OCI-LY3 (cell line): ENCODE measurements at regions not wholly inside any gene's neighbourhood (a gene's known extent, or its start where the extent isn't known, plus 50 kb on each side); places are given as distances from the start of the nearest gene placed in this dataset.

ENCODE experiments used
- H2AFZ ChIP-seq: fragments of 200-600, 300-600 bp; shearing (Covaris generic); 2 replicates; pipeline ENCODE4 v1.6.0; 2014; ENCODE audit warnings: antibody characterized with exemption, low read depth, low read length
- H3K27ac ChIP-seq: fragments of 200-600, 300-600 bp; sonication (generic); 2 replicates; pipeline ENCODE4 v1.5.1; 2014; ENCODE audit warnings: mild to moderate bottlenecking, low read length, moderate library complexity, mixed read lengths
- H3K27me3 ChIP-seq: fragments of 200-600, 300-600 bp; sonication (generic); 2 replicates; pipeline ENCODE4 v1.6.1; 2014; ENCODE audit warnings: low read depth, low read length, mixed read lengths
- H3K36me3 ChIP-seq: fragments of 200-600, 300-600 bp; sonication (generic); replicated peaks from 2 replicates; pipeline ENCODE3; 2014; ENCODE audit warnings: low read depth, low read length, mixed read lengths
- H3K4me1 ChIP-seq: fragments of 300-600, 200-600 bp; sonication (generic); 2 replicates; pipeline ENCODE4 v1.6.1; 2014; ENCODE audit warnings: low read length, mixed read lengths
- H3K4me2 ChIP-seq: fragments of 200-600, 300-600 bp; sonication (generic); 2 replicates; pipeline ENCODE4 v1.6.1; 2014; ENCODE audit warnings: low read length, mixed read lengths
- H3K4me3 ChIP-seq: fragments of 300-600, 200-600 bp; sonication (generic); 2 replicates; pipeline ENCODE4 v1.5.1; 2014; ENCODE audit warnings: antibody characterized with exemption, mild to moderate bottlenecking, low read length, moderate library complexity
- H3K79me2 ChIP-seq: fragments of 300-600, 200-600 bp; shearing (Covaris generic); 2 replicates; pipeline ENCODE4 v1.6.1; 2014; ENCODE audit warnings: mild to moderate bottlenecking, low read length, mixed read lengths
- H3K9ac ChIP-seq: fragments of 300-600, 200-600 bp; shearing (Covaris generic); 2 replicates; pipeline ENCODE4 v1.6.0; 2014; ENCODE audit warnings: mild to moderate bottlenecking, low read length, moderate library complexity
- H3K9me3 ChIP-seq: fragments of 200-600, 300-600 bp; shearing (Covaris generic); 2 replicates; pipeline ENCODE4 v1.6.1; 2014; ENCODE audit warnings: low read length, mixed read lengths; ENCODE audit not compliant: insufficient read depth
- H4K20me1 ChIP-seq: fragments of 200-600, 300-600 bp; sonication (generic); 2 replicates; pipeline ENCODE4 v1.6.1; 2016; ENCODE audit warnings: low read length, mixed read lengths; ENCODE audit not compliant: insufficient read depth
- EZH2phosphoT487 ChIP-seq: fragments of 200-600 bp; shearing (Covaris generic); IDR thresholded peaks from 2 replicates; pipeline ENCODE4 v1.6.1; 2018; ENCODE audit warnings: antibody characterized with exemption, mixed run types, low read depth
- TF ChIP-seq, protein P1 (sequence below): fragments of 200-600, 300-600 bp; sonication (generic); IDR thresholded peaks from 2 replicates; pipeline ENCODE4 v1.5.1; 2014; ENCODE audit warnings: antibody characterized with exemption, low read length, low read depth

- Histone ChIP-seq H3K4me1 (peaks cover 7% of the 10 kb centered on the region), H3K27me3 (no peaks in the 10 kb centered on the region), H3K9me3 (no peaks in the 10 kb centered on the region; the same call in 1 of the 2 replicates), H3K9ac (no peak overlapping the region), H3K27ac (no peak overlapping the region), H3K36me3 (no peaks in the 10 kb centered on the region), H3K4me2 (no peak overlapping the region), H3K4me3 (no peak overlapping the region), H3K79me2 (no peaks in the 10 kb centered on the region), H4K20me1 (no peaks in the 10 kb centered on the region), H2AFZ (no peak overlapping the region)
- TF ChIP-seq EZH2phosphoT487 = no peak
- TF ChIP-seq, protein P1, sequence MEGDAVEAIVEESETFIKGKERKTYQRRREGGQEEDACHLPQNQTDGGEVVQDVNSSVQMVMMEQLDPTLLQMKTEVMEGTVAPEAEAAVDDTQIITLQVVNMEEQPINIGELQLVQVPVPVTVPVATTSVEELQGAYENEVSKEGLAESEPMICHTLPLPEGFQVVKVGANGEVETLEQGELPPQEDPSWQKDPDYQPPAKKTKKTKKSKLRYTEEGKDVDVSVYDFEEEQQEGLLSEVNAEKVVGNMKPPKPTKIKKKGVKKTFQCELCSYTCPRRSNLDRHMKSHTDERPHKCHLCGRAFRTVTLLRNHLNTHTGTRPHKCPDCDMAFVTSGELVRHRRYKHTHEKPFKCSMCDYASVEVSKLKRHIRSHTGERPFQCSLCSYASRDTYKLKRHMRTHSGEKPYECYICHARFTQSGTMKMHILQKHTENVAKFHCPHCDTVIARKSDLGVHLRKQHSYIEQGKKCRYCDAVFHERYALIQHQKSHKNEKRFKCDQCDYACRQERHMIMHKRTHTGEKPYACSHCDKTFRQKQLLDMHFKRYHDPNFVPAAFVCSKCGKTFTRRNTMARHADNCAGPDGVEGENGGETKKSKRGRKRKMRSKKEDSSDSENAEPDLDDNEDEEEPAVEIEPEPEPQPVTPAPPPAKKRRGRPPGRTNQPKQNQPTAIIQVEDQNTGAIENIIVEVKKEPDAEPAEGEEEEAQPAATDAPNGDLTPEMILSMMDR = no peak
Measured at GRCh38 chr13:60976367-60976766, 439.3 kb downstream of the PCDH20 start.

DNA sequence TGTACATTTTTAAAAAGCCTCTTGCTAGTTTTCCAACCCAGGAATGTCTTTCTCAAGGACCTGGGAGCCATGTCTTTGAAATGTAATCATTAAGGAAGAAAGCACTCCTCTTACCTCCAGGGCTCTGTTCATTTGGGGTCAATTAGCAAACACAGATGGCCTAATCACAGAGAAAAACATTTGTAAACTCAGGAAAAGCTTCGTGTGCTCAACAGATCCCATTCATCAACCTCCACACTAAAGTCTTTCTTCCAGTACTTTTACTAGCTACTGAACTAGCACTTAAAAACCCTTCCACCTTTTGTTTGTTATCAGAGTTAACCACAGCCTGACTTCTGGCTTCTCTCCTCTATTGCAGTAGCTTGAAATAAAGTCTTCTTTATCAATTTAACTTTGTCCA is 441.4 kb downstream of the PCDH20 start:
- Histone ChIP-seq H3K4me3 (no peak overlapping the region), H3K27me3 (no peaks in the 10 kb centered on the region), H3K27ac (no peak overlapping the region), H3K9me3 (no peaks in the 10 kb centered on the region), H3K79me2 (no peaks in the 10 kb centered on the region), H2AFZ (no peak overlapping the region), H3K4me1 (no peaks in the 10 kb centered on the region), H4K20me1 (no peaks in the 10 kb centered on the region), H3K9ac (no peak overlapping the region), H3K4me2 (no peak overlapping the region), H3K36me3 (no peaks in the 10 kb centered on the region)
- TF ChIP-seq EZH2phosphoT487 = no peak
- TF ChIP-seq, protein P1 = no peak

- H4K20me1 ChIP-seq = no peaks in the 10 kb centered on the region
- no peaks in the 10 kb centered on the region for H3K27me3 ChIP-seq
- H3K27ac ChIP-seq = no peak overlapping the region
- no peaks in the 10 kb centered on the region for H3K9me3 ChIP-seq
- H2AFZ ChIP-seq = no peak overlapping the region
- H3K4me2 ChIP-seq = no peak overlapping the region
- TF ChIP-seq EZH2phosphoT487 = no peak
- TF ChIP-seq, protein P1 = no peak
- H3K79me2 ChIP-seq = no peaks in the 10 kb centered on the region
- H3K4me3 ChIP-seq = no peak overlapping the region
- H3K4me1 ChIP-seq = no peaks in the 10 kb centered on the region
- no peak overlapping the region for H3K9ac ChIP-seq
- H3K36me3 ChIP-seq = no peaks in the 10 kb centered on the region
Measured at GRCh38 chr13:60973529-60973928, 442.1 kb downstream of the PCDH20 start.

GRCh38 chr13:60970736-60971135 is 444.9 kb downstream of the PCDH20 start:
- Histone ChIP-seq H3K79me2 (no peaks in the 10 kb centered on the region), H3K4me2 (no peak overlapping the region), H2AFZ (no peak overlapping the region), H3K27ac (no peak overlapping the region), H3K36me3 (no peaks in the 10 kb centered on the region), H3K9me3 (no peaks in the 10 kb centered on the region), H3K4me1 (no peaks in the 10 kb centered on the region), H3K27me3 (no peaks in the 10 kb centered on the region), H4K20me1 (no peaks in the 10 kb centered on the region), H3K9ac (no peak overlapping the region), H3K4me3 (no peak overlapping the region)
- TF ChIP-seq EZH2phosphoT487 = no peak
- TF ChIP-seq, protein P1 = no peak
